ENCODE measurements at regions not wholly inside any gene's neighbourhood (a gene's known extent, or its start where the extent isn't known, plus 50 kb on each side); places are given as distances from the start of the nearest gene placed in this dataset.

GRCh38 chr1:90558754-90559378 lies 158.2 kb downstream of the BARHL2 start:
- Histone ChIP-seq H3K27ac (ENCODE audit: low read depth, low read length) (no peak overlapping the region), H3K36me3 (ENCODE audit: insufficient read depth, low read length) (no peaks in the 10 kb centered on the region), H3K4me3 (ENCODE audit: low read length) (no peak overlapping the region), H3K4me1 (ENCODE audit: insufficient read depth, low read length) (peaks cover 36% of the 10 kb centered on the region), H3K9me3 (ENCODE audit: insufficient read depth, low read depth, low read length) (no peaks in the 10 kb centered on the region), H3K27me3 (ENCODE audit: insufficient read depth, low read length) (peaks cover 34% of the 10 kb centered on the region), H3K9ac (ENCODE audit: low read depth, low read length) (no peak overlapping the region)
- 68% methylated on average over 4 of the region's 6 CpGs for WGBS

- Histone ChIP-seq H3K36me3 (ENCODE audit: insufficient read depth, low read length) (no peaks in the 10 kb centered on the region), H3K27me3 (ENCODE audit: insufficient read depth, low read length) (peaks cover 33% of the 10 kb centered on the region), H3K27ac (ENCODE audit: low read depth, low read length) (no peak overlapping the region), H3K9me3 (ENCODE audit: insufficient read depth, low read depth, low read length) (no peaks in the 10 kb centered on the region), H3K4me1 (ENCODE audit: insufficient read depth, low read length) (peaks cover 36% of the 10 kb centered on the region), H3K4me3 (ENCODE audit: low read length) (no peak overlapping the region), H3K9ac (ENCODE audit: low read depth, low read length) (no peak overlapping the region)
- WGBS, result 66% methylated on average over 1 of the region's 1 CpG
Observed at GRCh38 chr1:90558126-90558525, 159.0 kb downstream of the BARHL2 start.

- H3K9me3 ChIP-seq (ENCODE audit: insufficient read depth, low read depth, low read length), result no peaks in the 10 kb centered on the region
- no peak overlapping the region for H3K27ac ChIP-seq (ENCODE audit: low read depth, low read length)
- no peak overlapping the region for H3K9ac ChIP-seq (ENCODE audit: low read depth, low read length)
- H3K4me3 ChIP-seq (ENCODE audit: low read length), result no peak overlapping the region
- H3K36me3 ChIP-seq (ENCODE audit: insufficient read depth, low read length), result no peaks in the 10 kb centered on the region
- peaks cover 29% of the 10 kb centered on the region for H3K27me3 ChIP-seq (ENCODE audit: insufficient read depth, low read length)
- WGBS, result 90% methylated on average over 3 of the region's 4 CpGs
- H3K4me1 ChIP-seq (ENCODE audit: insufficient read depth, low read length), result peaks cover 32% of the 10 kb centered on the region
Observed at GRCh38 chr1:90557706-90558105, 159.4 kb downstream of the BARHL2 start.

DNA sequence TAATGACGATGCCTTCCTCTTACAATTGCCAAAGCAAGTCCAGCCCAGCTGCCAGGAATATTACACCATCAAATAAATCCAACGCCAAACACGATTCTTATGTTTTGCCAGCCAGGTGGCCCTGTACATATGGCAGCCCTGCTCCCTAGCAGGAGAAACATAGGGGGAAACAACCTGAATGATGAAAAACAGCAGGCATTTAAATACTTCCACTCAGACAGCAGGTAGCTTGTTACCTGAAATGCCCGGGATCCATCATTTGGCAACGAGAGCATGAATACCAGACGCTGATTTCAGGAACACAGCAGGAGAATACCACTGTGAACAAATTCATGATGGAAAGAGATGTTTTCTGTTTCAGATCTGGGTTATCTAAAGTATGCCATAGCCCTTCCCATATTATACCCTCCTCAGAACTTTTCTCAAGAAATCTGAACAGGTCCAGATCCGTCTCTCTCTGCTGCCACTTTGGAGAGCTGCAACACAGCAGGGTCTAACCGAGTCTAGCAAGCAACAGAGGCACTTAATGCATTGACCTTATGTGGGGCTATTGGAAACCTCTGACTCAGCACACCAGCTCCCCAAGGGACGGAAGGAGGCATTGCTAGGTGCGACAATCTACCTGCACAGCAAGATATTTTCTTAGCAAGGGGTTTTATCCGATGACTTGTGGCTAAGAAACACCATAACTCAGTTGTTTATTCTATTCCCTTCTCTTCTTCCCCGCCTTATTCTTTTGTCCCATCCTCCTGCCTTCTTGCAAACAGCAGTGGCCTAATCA lies 166.3 kb downstream of the BARHL2 start:
- WGBS, result 70% methylated on average over 12 of the region's 12 CpGs

DNA sequence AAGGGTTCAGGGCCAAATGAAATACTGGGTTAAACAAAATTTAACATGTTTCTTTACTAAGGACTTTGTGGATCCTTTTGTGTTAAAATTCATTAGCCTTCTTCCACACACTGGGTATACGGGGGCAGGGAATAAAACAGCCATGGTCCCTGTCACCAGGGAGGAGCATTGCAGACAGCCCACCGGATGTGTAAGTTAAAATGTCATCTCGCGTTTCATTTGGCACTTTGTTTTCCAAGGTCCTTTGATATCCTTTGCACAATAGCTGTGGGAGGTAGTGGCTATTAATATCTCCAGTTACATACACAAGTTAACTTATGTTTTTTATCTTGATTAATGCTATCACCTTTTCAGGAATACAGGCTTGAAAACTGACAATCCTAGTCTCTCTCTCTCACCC lies 172.7 kb downstream of the BARHL2 start:
- no peaks in the 10 kb centered on the region for H3K36me3 ChIP-seq (ENCODE audit: insufficient read depth, low read length)
- H3K27ac ChIP-seq (ENCODE audit: low read depth, low read length), result no peak overlapping the region
- H3K9ac ChIP-seq (ENCODE audit: low read depth, low read length), result no peak overlapping the region
- peaks cover 3% of the 10 kb centered on the region; the same call in 1 of the 2 replicates for H3K27me3 ChIP-seq (ENCODE audit: insufficient read depth, low read length)
- no peaks in the 10 kb centered on the region for H3K9me3 ChIP-seq (ENCODE audit: insufficient read depth, low read depth, low read length)
- 86% methylated on average over 4 of the region's 4 CpGs for WGBS
- 0 out of 2 replicates have a peak, but pooled peaks cover 3% of the 10 kb centered on the region for H3K4me1 ChIP-seq (ENCODE audit: insufficient read depth, low read length)
- H3K4me3 ChIP-seq (ENCODE audit: low read length), result no peak overlapping the region

More for the DNA sequence above, 166.3 kb downstream of the BARHL2 start:
- Histone ChIP-seq H3K9me3 (ENCODE audit: insufficient read depth, low read depth, low read length) (no peaks in the 10 kb centered on the region), H3K27me3 (ENCODE audit: insufficient read depth, low read length) (no peaks in the 10 kb centered on the region), H3K36me3 (ENCODE audit: insufficient read depth, low read length) (no peaks in the 10 kb centered on the region), H3K4me1 (ENCODE audit: insufficient read depth, low read length) (peaks cover 13% of the 10 kb centered on the region), H3K9ac (ENCODE audit: low read depth, low read length) (no peak overlapping the region), H3K27ac (ENCODE audit: low read depth, low read length) (no peak overlapping the region), H3K4me3 (ENCODE audit: low read length) (no peak overlapping the region)

GRCh38 chr1:90537606-90538362 lies 179.3 kb downstream of the BARHL2 start:
- H3K27ac ChIP-seq (ENCODE audit: low read depth, low read length), result no peak overlapping the region
- H3K36me3 ChIP-seq (ENCODE audit: insufficient read depth, low read length), result no peaks in the 10 kb centered on the region
- no peaks in the 10 kb centered on the region for H3K9me3 ChIP-seq (ENCODE audit: insufficient read depth, low read depth, low read length)
- H3K4me1 ChIP-seq (ENCODE audit: insufficient read depth, low read length), result peaks cover 38% of the 10 kb centered on the region
- H3K27me3 ChIP-seq (ENCODE audit: insufficient read depth, low read length), result peaks cover 23% of the 10 kb centered on the region; the same call in 1 of the 2 replicates
- H3K9ac ChIP-seq (ENCODE audit: low read depth, low read length), result no peak overlapping the region
- H3K4me3 ChIP-seq (ENCODE audit: low read length), result no peak overlapping the region
- 66% methylated on average over 9 of the region's 9 CpGs for WGBS

DNA sequence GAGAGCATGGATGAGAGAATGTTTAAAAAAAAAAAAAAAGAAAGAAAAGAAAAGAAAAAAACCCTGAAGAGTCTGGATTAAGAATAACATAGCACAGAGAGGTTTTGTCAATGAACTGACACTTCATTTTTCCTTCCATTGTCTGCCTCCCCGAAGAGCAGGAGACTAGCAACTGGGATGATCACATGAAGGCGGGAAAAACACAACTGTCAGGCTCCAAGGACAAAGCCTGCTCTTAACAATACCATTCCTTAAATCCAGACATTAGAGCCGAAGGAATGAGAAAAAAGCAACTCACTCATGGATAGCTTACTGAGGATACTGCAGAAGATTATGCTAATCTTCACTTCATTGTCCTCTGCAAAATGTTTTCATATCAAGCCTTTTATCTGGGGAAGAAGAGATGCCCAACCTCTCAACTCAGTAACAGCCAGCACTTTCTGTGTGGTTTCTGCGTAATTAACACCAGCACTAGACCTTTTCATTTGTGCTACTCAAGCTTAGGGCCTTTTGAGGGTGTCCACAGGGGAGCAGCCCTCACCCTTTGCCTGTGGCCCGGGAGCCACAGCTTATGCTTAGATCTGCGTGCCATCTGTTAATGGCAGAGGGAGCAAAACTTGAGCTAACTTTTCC lies 182.3 kb downstream of the BARHL2 start:
- peaks cover 20% of the 10 kb centered on the region; the same call in 1 of the 2 replicates for H3K27me3 ChIP-seq (ENCODE audit: insufficient read depth, low read length)
- H3K9me3 ChIP-seq (ENCODE audit: insufficient read depth, low read depth, low read length), result no peaks in the 10 kb centered on the region
- H3K4me3 ChIP-seq (ENCODE audit: low read length), result no peak overlapping the region
- H3K36me3 ChIP-seq (ENCODE audit: insufficient read depth, low read length), result no peaks in the 10 kb centered on the region
- H3K9ac ChIP-seq (ENCODE audit: low read depth, low read length), result no peak overlapping the region; the same call in 1 of the 2 replicates
- no peak overlapping the region for H3K27ac ChIP-seq (ENCODE audit: low read depth, low read length)
- whole genome bisulfite sequencing, result 39% methylated on average over 6 of the region's 6 CpGs
- peaks cover 38% of the 10 kb centered on the region for H3K4me1 ChIP-seq (ENCODE audit: insufficient read depth, low read length)

DNA sequence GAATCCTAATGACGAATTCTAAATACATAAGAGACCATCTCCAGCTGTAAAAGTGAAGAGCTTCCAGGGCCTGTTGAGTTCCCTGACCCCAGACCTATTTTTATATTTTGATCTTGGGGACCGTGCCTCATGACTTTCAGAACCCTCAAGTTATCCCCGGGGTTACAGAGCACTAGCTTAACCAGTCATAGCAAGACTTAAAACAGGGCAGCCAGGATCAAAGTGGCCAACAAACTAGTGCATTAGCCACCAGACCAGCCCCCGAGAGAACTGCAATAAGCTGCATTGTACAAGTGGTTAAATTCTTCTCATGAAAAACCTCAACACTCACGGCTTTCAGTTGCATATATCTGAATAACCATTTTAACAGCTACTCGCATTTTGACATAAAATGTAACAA lies 183.0 kb downstream of the BARHL2 start:
- 86% methylated on average over 6 of the region's 6 CpGs for WGBS
- no peak overlapping the region for H3K4me3 ChIP-seq (ENCODE audit: low read length)
- peaks cover 20% of the 10 kb centered on the region; the same call in 1 of the 2 replicates for H3K27me3 ChIP-seq (ENCODE audit: insufficient read depth, low read length)
- no peak overlapping the region for H3K27ac ChIP-seq (ENCODE audit: low read depth, low read length)
- peaks cover 40% of the 10 kb centered on the region for H3K4me1 ChIP-seq (ENCODE audit: insufficient read depth, low read length)
- no peaks in the 10 kb centered on the region for H3K9me3 ChIP-seq (ENCODE audit: insufficient read depth, low read depth, low read length)
- no peaks in the 10 kb centered on the region for H3K36me3 ChIP-seq (ENCODE audit: insufficient read depth, low read length)
- H3K9ac ChIP-seq (ENCODE audit: low read depth, low read length), result no peak overlapping the region; the same call in 1 of the 2 replicates

DNA sequence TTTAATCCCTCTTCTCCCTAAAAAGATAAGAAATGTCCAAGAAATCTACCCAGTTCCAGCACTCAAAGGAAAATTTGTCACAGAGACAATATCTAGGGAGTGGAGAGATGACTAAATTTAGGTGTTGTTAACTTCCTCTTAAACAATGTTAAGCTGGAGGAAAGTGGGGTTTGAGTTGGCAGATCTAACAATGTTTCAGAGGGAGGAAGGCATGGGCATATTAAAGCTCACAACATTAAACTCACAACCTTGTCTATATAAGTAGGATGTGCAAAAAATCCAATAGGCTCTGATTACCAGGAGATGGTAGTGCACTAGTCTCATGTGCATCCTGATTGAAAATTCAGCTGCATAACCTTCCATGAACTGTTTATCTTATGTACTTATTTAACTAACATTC lies 190.1 kb downstream of the BARHL2 start:
- H3K4me1 ChIP-seq (ENCODE audit: insufficient read depth, low read length), result 0 out of 2 replicates have a peak, but pooled peaks cover 3% of the 10 kb centered on the region
- H3K27ac ChIP-seq (ENCODE audit: low read depth, low read length), result no peak overlapping the region
- H3K4me3 ChIP-seq (ENCODE audit: low read length), result no peak overlapping the region
- H3K9ac ChIP-seq (ENCODE audit: low read depth, low read length), result no peak overlapping the region
- H3K36me3 ChIP-seq (ENCODE audit: insufficient read depth, low read length), result no peaks in the 10 kb centered on the region
- no peaks in the 10 kb centered on the region for H3K27me3 ChIP-seq (ENCODE audit: insufficient read depth, low read length)
- no peaks in the 10 kb centered on the region for H3K9me3 ChIP-seq (ENCODE audit: insufficient read depth, low read depth, low read length)

GRCh38 chr1:90522432-90522831 lies 194.7 kb downstream of the BARHL2 start:
- Histone ChIP-seq H3K4me3 (ENCODE audit: low read length) (no peak overlapping the region), H3K36me3 (ENCODE audit: insufficient read depth, low read length) (no peaks in the 10 kb centered on the region), H3K27ac (ENCODE audit: low read depth, low read length) (no peak overlapping the region), H3K9ac (ENCODE audit: low read depth, low read length) (no peak overlapping the region), H3K4me1 (ENCODE audit: insufficient read depth, low read length) (0 out of 2 replicates have a peak, but pooled peaks cover 4% of the 10 kb centered on the region), H3K9me3 (ENCODE audit: insufficient read depth, low read depth, low read length) (no peaks in the 10 kb centered on the region), H3K27me3 (ENCODE audit: insufficient read depth, low read length) (no peaks in the 10 kb centered on the region)

- no peaks in the 10 kb centered on the region for H3K9me3 ChIP-seq (ENCODE audit: insufficient read depth, low read depth, low read length)
- H3K9ac ChIP-seq (ENCODE audit: low read depth, low read length), result no peak overlapping the region
- H3K36me3 ChIP-seq (ENCODE audit: insufficient read depth, low read length), result no peaks in the 10 kb centered on the region
- WGBS, result 98% methylated on average over 5 of the region's 5 CpGs
- no peaks in the 10 kb centered on the region for H3K27me3 ChIP-seq (ENCODE audit: insufficient read depth, low read length)
- peaks cover 27% of the 10 kb centered on the region for H3K4me1 ChIP-seq (ENCODE audit: insufficient read depth, low read length)
- no peak overlapping the region for H3K4me3 ChIP-seq (ENCODE audit: low read length)
- no peak overlapping the region for H3K27ac ChIP-seq (ENCODE audit: low read depth, low read length)
Observed at GRCh38 chr1:90513956-90514355, 203.1 kb downstream of the BARHL2 start.

Data from HUES64 (cell line).